CD4-positive, alpha-beta T cell (primary cell): ENCODE measurements at regions not wholly inside any gene's neighbourhood (a gene's known extent, or its start where the extent isn't known, plus 50 kb on each side); places are given as distances from the start of the nearest gene placed in this dataset.

ENCODE experiments used
- ATAC-seq: fragments of 200-7000 bp; cut with Tn5 transposase; one replicate; pipeline ENCODE4 v1.10.0; 2022; ENCODE audit warnings: mild to moderate bottlenecking; ENCODE audit not compliant: poor library complexity
- CTCF ChIA-PET: fragments of 350-600 bp; sonication (Branson Sonifier 250); formaldehyde crosslinking; loops from one replicate; lab custom pipeline; 2021; ENCODE audit warnings: antibody characterized with exemption, inconsistent platforms; lab: Charles Lee
- POLR2A ChIA-PET: fragments of 350-600 bp; sonication (Branson Sonifier 250); formaldehyde crosslinking; loops from one replicate; lab custom pipeline; 2021; ENCODE audit warnings: antibody characterized with exemption, inconsistent platforms; lab: Charles Lee
- DNase-seq, 14 experiments: peaks; one replicate each; pipeline ENCODE4 v3.0.0-alpha.2; 2013 to 2020; ENCODE audit warnings: mixed read lengths in 2 of 14
- H3K27ac ChIP-seq, 2 donors: one replicate each; pipeline versions ENCODE4 v1.5.1 to v1.7.0; 2013; ENCODE audit warnings: low read length in 2 of 2, low read depth in 1 of 2, mild to moderate bottlenecking in 1 of 2
- H3K27me3 ChIP-seq, 2 experiments: 1 replicate in 1 of 2; 2 replicates in 1 of 2; pipeline versions ENCODE4 v1.6.1 to v1.7.0; 2013; ENCODE audit warnings: low read length in 2 of 2, control low read depth in 1 of 2, mild to moderate bottlenecking in 1 of 2, moderate library complexity in 1 of 2; ENCODE audit not compliant: insufficient read depth in 2 of 2, control insufficient read depth in 1 of 2
- H3K36me3 ChIP-seq: one replicate; pipeline ENCODE4 v1.6.1; 2013; ENCODE audit warnings: low read length, control low read depth; ENCODE audit not compliant: insufficient read depth
- H3K4me1 ChIP-seq: one replicate; pipeline ENCODE4 v1.6.1; 2013; ENCODE audit warnings: low read length, control low read depth; ENCODE audit not compliant: insufficient read depth
- H3K4me3 ChIP-seq: one replicate; pipeline ENCODE4 v1.5.1; 2013; ENCODE audit warnings: mild to moderate bottlenecking, low read length, moderate library complexity
- H3K9me3 ChIP-seq, 2 experiments: 1 replicate in 1 of 2; 2 replicates in 1 of 2; pipeline versions ENCODE4 v1.6.1 to v1.7.0; 2013; ENCODE audit warnings: low read length in 2 of 2, mild to moderate bottlenecking in 2 of 2, control low read depth in 1 of 2, moderate library complexity in 1 of 2; ENCODE audit not compliant: control insufficient read depth in 1 of 2, insufficient read depth in 1 of 2
- H3K27ac Mint-ChIP-seq: one replicate; pipeline ENCODE4 v1.8.0; 2020; ENCODE audit warnings: mixed read lengths
- H3K27me3 Mint-ChIP-seq: one replicate; pipeline ENCODE4 v1.8.0; 2021; ENCODE audit warnings: mixed read lengths
- H3K36me3 Mint-ChIP-seq: one replicate; pipeline ENCODE4 v1.8.0; 2021; ENCODE audit warnings: low read depth, mixed read lengths
- H3K4me1 Mint-ChIP-seq: one replicate; pipeline ENCODE4 v1.8.0; 2021; ENCODE audit warnings: low read depth, mixed read lengths
- H3K4me3 Mint-ChIP-seq: one replicate; pipeline ENCODE4 v1.8.0; 2020; ENCODE audit warnings: mild to moderate bottlenecking, mixed read lengths
- H3K9me3 Mint-ChIP-seq: one replicate; pipeline ENCODE4 v1.8.0; 2020; ENCODE audit warnings: mixed read lengths
- CTCF ChIP-seq: fragments of 200-600 bp; IDR thresholded peaks from one replicate; pipeline ENCODE4 v1.8.0; 2022; ENCODE audit warnings: antibody characterized with exemption, mild to moderate bottlenecking
- intact Hi-C, 2 experiments: fragments of 100-400 bp; cut with DNase I in 1 of 2; cut with micrococcal nuclease in 1 of 2; formaldehyde crosslinking; loops; one replicate each; pipeline versions ENCODE4 v1.15.1 to v1.9.0; 2023 to 2025; cut with DNase I, micrococcal nuclease

- H3K36me3 ChIP-seq: no peaks in the 10 kb centered on the region
- Mint-ChIP-seq H3K9me3 (no peaks in the 10 kb centered on the region), H3K4me3 (no peak overlapping the region), H3K27ac (no peak overlapping the region), H3K27me3 (no peaks in the 10 kb centered on the region), H3K4me1 (peaks cover 17% of the 10 kb centered on the region), H3K36me3 (no peaks in the 10 kb centered on the region)
- H3K27ac ChIP-seq: no peak overlapping the region
- intact Hi-C loops: no loop called here
- H3K9me3 ChIP-seq: no peaks in the 10 kb centered on the region
- H3K4me1 ChIP-seq: peaks cover 3% of the 10 kb centered on the region
- H3K27me3 ChIP-seq: no peaks in the 10 kb centered on the region
- ATAC-seq: no peak
- DNase-seq: no peak
- TF ChIP-seq CTCF: no peak
- POLR2A ChIA-PET: no interaction called here
- CTCF ChIA-PET: no interaction called here
- H3K4me3 ChIP-seq: no peak overlapping the region
Observed at GRCh38 chr6:21984561-21984960, 312.3 kb downstream of the PRL start.

- Histone ChIP-seq H3K4me1 (peaks cover 3% of the 10 kb centered on the region), H3K27ac (no peak overlapping the region), H3K27me3 (no peaks in the 10 kb centered on the region), H3K36me3 (no peaks in the 10 kb centered on the region), H3K4me3 (no peak overlapping the region), H3K9me3 (no peaks in the 10 kb centered on the region)
- intact Hi-C loops: no loop called here
- no peak for TF ChIP-seq CTCF
- ChIA-PET CTCF (no interaction called here), POLR2A (no interaction called here)
- Mint-ChIP-seq H3K4me1 (peaks cover 17% of the 10 kb centered on the region), H3K36me3 (no peaks in the 10 kb centered on the region), H3K9me3 (no peaks in the 10 kb centered on the region), H3K4me3 (no peak overlapping the region), H3K27me3 (no peaks in the 10 kb centered on the region), H3K27ac (no peak overlapping the region)
- ATAC-seq (no peak), DNase-seq (no peak)
Observed at GRCh38 chr6:21985904-21986303, 310.9 kb downstream of the PRL start.

GRCh38 chr6:21986703-21987102 is 310.1 kb downstream of the PRL start:
- intact Hi-C loops: no loop called here
- no peak overlapping the region for H3K4me3 ChIP-seq
- Mint-ChIP-seq H3K27ac (no peak overlapping the region), H3K36me3 (no peaks in the 10 kb centered on the region), H3K9me3 (no peaks in the 10 kb centered on the region), H3K4me3 (no peak overlapping the region), H3K4me1 (peaks cover 17% of the 10 kb centered on the region), H3K27me3 (no peaks in the 10 kb centered on the region)
- POLR2A ChIA-PET: no interaction called here
- H3K36me3 ChIP-seq: no peaks in the 10 kb centered on the region
- ATAC-seq (no peak), DNase-seq (no peak)
- TF ChIP-seq CTCF: no peak
- CTCF ChIA-PET: no interaction called here
- H3K27me3 ChIP-seq: no peaks in the 10 kb centered on the region
- H3K9me3 ChIP-seq: no peaks in the 10 kb centered on the region
- no peak overlapping the region for H3K27ac ChIP-seq
- H3K4me1 ChIP-seq: peaks cover 3% of the 10 kb centered on the region
